Right lobe of liver (tissue), 6 donors: ENCODE measurements at regions not wholly inside any gene's neighbourhood (a gene's known extent, or its start where the extent isn't known, plus 50 kb on each side); places are given as distances from the start of the nearest gene placed in this dataset.

Source experiments
- ATAC-seq, 4 donors: fragments of 200-7000 bp; cut with Tn5 transposase; one replicate each; pipeline ENCODE4 v1.9.1; 2020; ENCODE audit warnings: mild to moderate bottlenecking in 4 of 4, moderate library complexity in 4 of 4
- DNase-seq, 3 donors: peaks; one replicate each; pipeline ENCODE4 v3.0.0-alpha.2; 2020
- H3K27ac ChIP-seq, 3 donors: fragments of 200-600 bp; one replicate each; pipeline ENCODE4 v1.8.0; 2022
- H3K27me3 ChIP-seq, 2 donors: fragments of 200-600 bp; one replicate each; pipeline ENCODE4 v1.8.0; 2022
- H3K36me3 ChIP-seq, 4 donors: fragments of 200-600 bp; sonication (generic) in 1 of 4; one replicate each; pipeline versions ENCODE4 v1.5.1 to v1.8.0; 2017 to 2022; ENCODE audit warnings: control low read depth in 1 of 4
- H3K4me1 ChIP-seq, 4 donors: fragments of 200-600 bp; sonication (generic) in 1 of 4; one replicate each; pipeline versions ENCODE4 v1.5.1 to v1.8.0; 2017 to 2022; ENCODE audit warnings: control low read depth in 1 of 4
- H3K4me3 ChIP-seq, 3 donors: fragments of 200-600 bp; one replicate each; pipeline ENCODE4 v1.8.0; 2022
- H3K9me3 ChIP-seq, 4 donors: fragments of 200-600 bp; sonication (generic) in 1 of 4; one replicate each; pipeline versions ENCODE4 v1.5.1 to v1.8.0; 2017 to 2022; ENCODE audit warnings: control low read depth in 1 of 4
- CTCF ChIP-seq, 4 donors: fragments of 200-600 bp in 3 of 4; fragments of 450-650 bp in 1 of 4; IDR thresholded peaks; one replicate each; pipeline versions ENCODE4 v1.5.1 to v1.8.0; 2016 to 2022; ENCODE audit warnings: antibody characterized with exemption in 4 of 4, mild to moderate bottlenecking in 2 of 4
- POLR2A ChIP-seq: fragments of 450-650 bp; IDR thresholded peaks from one replicate; pipeline ENCODE4 v1.6.1; 2017; ENCODE audit warnings: antibody characterized with exemption, mild to moderate bottlenecking
- WGBS: methylation state at CpG from one replicate; pipeline ENCODE4 v1.1.6; 2018; ENCODE audit warnings: low coverage, low lambda C conversion rate; ENCODE audit not compliant: insufficient coverage; ENCODE audit errors: missing lambda C conversion rate; 5-methylcytosine and 5-hydroxymethylcytosine counted together
- intact Hi-C, 2 donors: fragments of 100-400 bp; cut with DNase I; formaldehyde crosslinking; loops; one replicate each; pipeline versions ENCODE4 v1.11.2 to v1.14.1; 2022
- donor health status: DM: no; HTN: yes; CAD: no.
- donor health status: DM: no; HTN: no; CAD: no.
- donor health status: DM: no; HTN: no; CAD: no.
- donor health status: DM: no; HTN: yes; CAD: no.
- donor health status: DM: no; HTN: yes; CAD: no.

- H3K9me3 ChIP-seq = no peaks in the 10 kb centered on the region
- H3K36me3 ChIP-seq = no peaks in the 10 kb centered on the region
- no peaks in the 10 kb centered on the region for H3K4me1 ChIP-seq
- no peak for DNase-seq
- TF ChIP-seq POLR2A (no peak), CTCF (IDR thresholded peaks at IDR 0.05) (no peak)
- WGBS = 59% methylated on average over 4 of the region's 4 CpGs
- no peak overlapping the region for H3K27ac ChIP-seq
- no peak overlapping the region for H3K4me3 ChIP-seq
- no peaks in the 10 kb centered on the region for H3K27me3 ChIP-seq
- intact Hi-C loops = no loop called here
- no peak for ATAC-seq
Measured at GRCh38 chr6:22221211-22221610, 75.6 kb downstream of the PRL start.

- H3K27ac ChIP-seq = no peak overlapping the region
- H3K27me3 ChIP-seq = no peaks in the 10 kb centered on the region
- DNase-seq (no peak), ATAC-seq (no peak)
- 51% methylated on average over 3 of the region's 3 CpGs for WGBS
- no peaks in the 10 kb centered on the region for H3K4me1 ChIP-seq
- no peak overlapping the region for H3K4me3 ChIP-seq
- no peaks in the 10 kb centered on the region for H3K9me3 ChIP-seq
- intact Hi-C loops = no loop called here
- TF ChIP-seq POLR2A = no peak
- TF ChIP-seq CTCF (IDR thresholded peaks at IDR 0.05) = no peak
- H3K36me3 ChIP-seq = no peaks in the 10 kb centered on the region
Measured at GRCh38 chr6:22221630-22222029, 75.2 kb downstream of the PRL start.

GRCh38 chr6:22222469-22222868 lies 74.4 kb downstream of the PRL start:
- Histone ChIP-seq H3K9me3 (no peaks in the 10 kb centered on the region), H3K4me3 (no peak overlapping the region), H3K27ac (no peak overlapping the region), H3K27me3 (no peaks in the 10 kb centered on the region), H3K36me3 (no peaks in the 10 kb centered on the region), H3K4me1 (no peaks in the 10 kb centered on the region)
- no peak for TF ChIP-seq POLR2A
- no peak for TF ChIP-seq CTCF (IDR thresholded peaks at IDR 0.05)
- intact Hi-C loops = no loop called here
- ATAC-seq = no peak
- DNase-seq = no peak
- 76% methylated on average over 6 of the region's 6 CpGs for WGBS

- Histone ChIP-seq H3K36me3 (no peaks in the 10 kb centered on the region), H3K4me1 (no peaks in the 10 kb centered on the region), H3K4me3 (no peak overlapping the region), H3K27ac (no peak overlapping the region), H3K27me3 (no peaks in the 10 kb centered on the region), H3K9me3 (no peaks in the 10 kb centered on the region)
- intact Hi-C loops = no loop called here
- WGBS = 31% methylated on average over 2 of the region's 2 CpGs
- no peak for TF ChIP-seq POLR2A
- no peak for TF ChIP-seq CTCF (IDR thresholded peaks at IDR 0.05)
- ATAC-seq (no peak), DNase-seq (no peak)
Measured at GRCh38 chr6:22227824-22228610, 68.8 kb downstream of the PRL start.
